EH (cell line): ENCODE measurements at regions not wholly inside any gene's neighbourhood (a gene's known extent, or its start where the extent isn't known, plus 50 kb on each side); places are given as distances from the start of the nearest gene placed in this dataset.

Source experiments
- DNase-seq: peaks from one replicate; pipeline ENCODE4 v3.0.0-alpha.2; 2015; ENCODE audit warnings: low read depth

GRCh38 chr2:239714116-239714515 lies 311.0 kb downstream of the NDUFA10 start:
- DNase-seq, result no peak

- no peak for DNase-seq
Observed at GRCh38 chr2:239712755-239713154, 311.9 kb upstream of the HDAC4 start.

GRCh38 chr2:239711911-239712570 lies 311.2 kb upstream of the HDAC4 start:
- no peak for DNase-seq

GRCh38 chr2:239710953-239711861 lies 310.4 kb upstream of the HDAC4 start:
- no peak for DNase-seq

GRCh38 chr2:239706367-239706766 lies 305.5 kb upstream of the HDAC4 start:
- no peak for DNase-seq

GRCh38 chr2:239704737-239705136 lies 303.9 kb upstream of the HDAC4 start:
- no peak for DNase-seq

GRCh38 chr2:239703834-239704233 lies 303.0 kb upstream of the HDAC4 start:
- DNase-seq, result no peak

GRCh38 chr2:239700686-239701345 lies 300.0 kb upstream of the HDAC4 start:
- no peak for DNase-seq

- no peak for DNase-seq
Observed at GRCh38 chr2:239697399-239698164, 296.8 kb upstream of the HDAC4 start.

GRCh38 chr2:239696559-239697207 lies 295.9 kb upstream of the HDAC4 start:
- no peak for DNase-seq

GRCh38 chr2:239695728-239696240 lies 295.0 kb upstream of the HDAC4 start:
- DNase-seq, result no peak

GRCh38 chr2:239695106-239695727 lies 294.4 kb upstream of the HDAC4 start:
- no peak for DNase-seq

- no peak for DNase-seq
Observed at GRCh38 chr2:239694487-239694886, 293.7 kb upstream of the HDAC4 start.

- no peak for DNase-seq
Observed at GRCh38 chr2:239693761-239694415, 293.1 kb upstream of the HDAC4 start.

GRCh38 chr2:239693330-239693729 lies 292.5 kb upstream of the HDAC4 start:
- no peak for DNase-seq

GRCh38 chr2:239692919-239693318 lies 292.1 kb upstream of the HDAC4 start:
- no peak for DNase-seq

- DNase-seq, result no peak
Observed at GRCh38 chr2:239692362-239692851, 291.6 kb upstream of the HDAC4 start.

- no peak for DNase-seq
Observed at GRCh38 chr2:239691720-239692119, 290.9 kb upstream of the HDAC4 start.

- no peak for DNase-seq
Observed at GRCh38 chr2:239690651-239691631, 290.1 kb upstream of the HDAC4 start.
